DND-41 (cell line): ENCODE measurements at regions not wholly inside any gene's neighbourhood (a gene's known extent, or its start where the extent isn't known, plus 50 kb on each side); places are given as distances from the start of the nearest gene placed in this dataset.

ENCODE experiments used
- ATAC-seq: fragments of 200-7000 bp; cut with Tn5 transposase; 3 replicates; pipeline ENCODE4 v1.9.1; 2021; ENCODE audit warnings: low read depth; ENCODE audit not compliant: insufficient read depth
- DNase-seq: peaks from one replicate; pipeline ENCODE4 v3.0.0-alpha.2; 2020
- H2AFZ ChIP-seq: 2 replicates; pipeline ENCODE4 v1.6.0; 2012; ENCODE audit warnings: low read depth, low read length
- H3K27ac ChIP-seq: 2 replicates; pipeline ENCODE4 v1.5.1; 2012; ENCODE audit warnings: low read length, inconsistent platforms
- H3K27me3 ChIP-seq: fragments of 200-600 bp; sonication (generic); 2 replicates; pipeline ENCODE4 v1.6.0; 2012; ENCODE audit warnings: low read length, mild to moderate bottlenecking, inconsistent platforms; ENCODE audit not compliant: insufficient read depth, poor library complexity
- H3K36me3 ChIP-seq: 2 replicates; pipeline ENCODE4 v1.5.1; 2012; ENCODE audit warnings: low read length, inconsistent platforms; ENCODE audit not compliant: insufficient read depth
- H3K4me1 ChIP-seq: 2 replicates; pipeline ENCODE4 v1.5.1; 2012; ENCODE audit warnings: mild to moderate bottlenecking, low read length; ENCODE audit not compliant: insufficient read depth
- H3K4me2 ChIP-seq: 2 replicates; pipeline ENCODE4 v1.6.0; 2012; ENCODE audit warnings: mild to moderate bottlenecking, moderate library complexity, low read length, inconsistent platforms; ENCODE audit not compliant: insufficient read depth
- H3K4me3 ChIP-seq, 2 experiments: fragments of 200-600 bp in 1 of 2; shearing (Covaris generic) in 1 of 2; 2 replicates each; pipeline ENCODE4 v1.5.1; 2012 to 2016; ENCODE audit warnings: inconsistent platforms in 2 of 2, low read length in 2 of 2, mild to moderate bottlenecking in 2 of 2, low read depth in 1 of 2, moderate library complexity in 1 of 2
- H3K79me2 ChIP-seq: 2 replicates; pipeline ENCODE4 v1.6.0; 2012; ENCODE audit warnings: low read length, inconsistent platforms; ENCODE audit not compliant: insufficient read depth
- H3K9ac ChIP-seq: 2 replicates; pipeline ENCODE4 v1.6.0; 2012; ENCODE audit warnings: low read depth, mild to moderate bottlenecking, inconsistent platforms, low read length, moderate library complexity
- H3K9me3 ChIP-seq: 2 replicates; pipeline ENCODE4 v1.5.1; 2012; ENCODE audit warnings: low read length, moderate library complexity, mild to moderate bottlenecking, inconsistent platforms; ENCODE audit not compliant: insufficient read depth, severe bottlenecking
- H4K20me1 ChIP-seq: 2 replicates; pipeline ENCODE4 v1.6.0; 2012; ENCODE audit warnings: low read length; ENCODE audit not compliant: insufficient read depth
- EZH2 ChIP-seq: IDR thresholded peaks from 3 replicates; pipeline ENCODE4 v1.6.1; 2012; ENCODE audit warnings: borderline replicate concordance, low read depth, mild to moderate bottlenecking, moderate library complexity, low read length, inconsistent platforms; ENCODE audit not compliant: severe bottlenecking
- TF ChIP-seq, protein P1 (sequence below): IDR thresholded peaks from 2 replicates; pipeline ENCODE4 v1.5.1; 2012; ENCODE audit warnings: borderline replicate concordance, low read length, moderate library complexity, mild to moderate bottlenecking; ENCODE audit not compliant: poor library complexity, severe bottlenecking; ENCODE audit errors: extremely low read depth

DNA sequence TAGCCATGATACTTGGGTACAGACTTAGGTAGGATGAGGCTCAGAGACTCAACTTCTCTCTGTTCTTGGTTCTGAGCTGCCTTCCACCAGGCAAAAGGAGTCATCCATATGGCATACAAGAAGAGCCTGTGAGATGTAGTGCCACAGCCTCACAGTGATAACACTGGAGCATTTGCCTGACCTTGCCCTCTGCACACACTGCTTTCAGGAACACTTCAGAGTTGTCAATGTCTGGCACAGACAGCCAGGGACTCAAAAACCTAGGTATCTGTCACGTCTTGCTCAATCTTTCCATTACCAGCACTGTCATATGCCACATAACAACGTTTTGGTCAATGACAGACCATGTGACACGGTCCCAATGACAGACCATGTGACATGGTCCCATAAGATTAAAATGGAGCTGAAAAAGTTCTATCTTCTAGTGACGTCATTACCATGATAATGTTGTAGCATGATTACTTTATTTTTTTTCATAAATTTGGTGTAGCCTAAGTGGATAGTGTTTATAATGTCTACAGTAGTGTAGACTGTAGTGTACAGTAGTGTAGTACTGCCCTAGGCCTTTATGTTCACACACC lies 199.9 kb upstream of the CTTNBP2NL start:
- Histone ChIP-seq H4K20me1 (no peaks in the 10 kb centered on the region), H3K79me2 (no peaks in the 10 kb centered on the region), H3K36me3 (no peaks in the 10 kb centered on the region), H2AFZ (no peak overlapping the region), H3K27me3 (no peaks in the 10 kb centered on the region), H3K27ac (no peak overlapping the region), H3K9ac (no peak overlapping the region), H3K4me1 (no peaks in the 10 kb centered on the region), H3K4me3 (no peak overlapping the region), H3K4me2 (no peak overlapping the region), H3K9me3 (no peaks in the 10 kb centered on the region)
- DNase-seq (no peak), ATAC-seq (no peak)
- TF ChIP-seq EZH2: no peak
- TF ChIP-seq, protein P1, sequence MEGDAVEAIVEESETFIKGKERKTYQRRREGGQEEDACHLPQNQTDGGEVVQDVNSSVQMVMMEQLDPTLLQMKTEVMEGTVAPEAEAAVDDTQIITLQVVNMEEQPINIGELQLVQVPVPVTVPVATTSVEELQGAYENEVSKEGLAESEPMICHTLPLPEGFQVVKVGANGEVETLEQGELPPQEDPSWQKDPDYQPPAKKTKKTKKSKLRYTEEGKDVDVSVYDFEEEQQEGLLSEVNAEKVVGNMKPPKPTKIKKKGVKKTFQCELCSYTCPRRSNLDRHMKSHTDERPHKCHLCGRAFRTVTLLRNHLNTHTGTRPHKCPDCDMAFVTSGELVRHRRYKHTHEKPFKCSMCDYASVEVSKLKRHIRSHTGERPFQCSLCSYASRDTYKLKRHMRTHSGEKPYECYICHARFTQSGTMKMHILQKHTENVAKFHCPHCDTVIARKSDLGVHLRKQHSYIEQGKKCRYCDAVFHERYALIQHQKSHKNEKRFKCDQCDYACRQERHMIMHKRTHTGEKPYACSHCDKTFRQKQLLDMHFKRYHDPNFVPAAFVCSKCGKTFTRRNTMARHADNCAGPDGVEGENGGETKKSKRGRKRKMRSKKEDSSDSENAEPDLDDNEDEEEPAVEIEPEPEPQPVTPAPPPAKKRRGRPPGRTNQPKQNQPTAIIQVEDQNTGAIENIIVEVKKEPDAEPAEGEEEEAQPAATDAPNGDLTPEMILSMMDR: no peak

DNA sequence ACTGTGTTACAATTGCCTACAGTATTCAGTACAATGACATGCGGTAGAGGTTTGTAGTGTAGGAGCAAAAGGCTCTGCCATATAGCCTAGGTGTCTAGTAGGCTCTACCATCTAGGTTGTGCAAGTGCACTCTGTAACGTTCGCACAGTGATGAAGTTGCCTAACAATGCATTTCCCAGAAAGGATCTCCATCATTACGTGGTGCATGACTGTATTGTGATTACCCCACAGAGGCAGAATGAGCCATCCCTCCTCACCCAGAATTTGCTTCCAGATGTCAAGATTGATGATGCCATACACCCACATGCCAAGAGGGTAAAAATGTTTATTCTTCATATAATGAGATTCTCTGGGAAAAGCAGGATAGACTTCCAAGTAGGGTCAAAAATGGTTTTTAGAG lies 199.3 kb upstream of the CTTNBP2NL start:
- Histone ChIP-seq H4K20me1 (no peaks in the 10 kb centered on the region), H3K79me2 (no peaks in the 10 kb centered on the region), H3K4me2 (no peak overlapping the region), H3K27me3 (no peaks in the 10 kb centered on the region), H3K4me1 (no peaks in the 10 kb centered on the region), H2AFZ (no peak overlapping the region), H3K9me3 (no peaks in the 10 kb centered on the region), H3K27ac (no peak overlapping the region), H3K9ac (no peak overlapping the region), H3K36me3 (no peaks in the 10 kb centered on the region), H3K4me3 (no peak overlapping the region)
- TF ChIP-seq, protein P1: no peak
- TF ChIP-seq EZH2: no peak
- ATAC-seq (no peak), DNase-seq (no peak)

GRCh38 chr1:112209493-112209892 lies 186.5 kb upstream of the CTTNBP2NL start:
- H3K36me3 ChIP-seq: no peaks in the 10 kb centered on the region
- H3K9me3 ChIP-seq: no peaks in the 10 kb centered on the region
- no peaks in the 10 kb centered on the region for H3K27me3 ChIP-seq
- H4K20me1 ChIP-seq: no peaks in the 10 kb centered on the region
- DNase-seq: no peak
- H3K4me1 ChIP-seq: no peaks in the 10 kb centered on the region
- ATAC-seq: no peak
- TF ChIP-seq, protein P1: no peak
- no peak for TF ChIP-seq EZH2
- no peaks in the 10 kb centered on the region for H3K79me2 ChIP-seq
- H3K27ac ChIP-seq: no peak overlapping the region
- H3K4me3 ChIP-seq: no peak overlapping the region
- no peak overlapping the region for H3K4me2 ChIP-seq
- no peak overlapping the region for H3K9ac ChIP-seq
- no peak overlapping the region for H2AFZ ChIP-seq

DNA sequence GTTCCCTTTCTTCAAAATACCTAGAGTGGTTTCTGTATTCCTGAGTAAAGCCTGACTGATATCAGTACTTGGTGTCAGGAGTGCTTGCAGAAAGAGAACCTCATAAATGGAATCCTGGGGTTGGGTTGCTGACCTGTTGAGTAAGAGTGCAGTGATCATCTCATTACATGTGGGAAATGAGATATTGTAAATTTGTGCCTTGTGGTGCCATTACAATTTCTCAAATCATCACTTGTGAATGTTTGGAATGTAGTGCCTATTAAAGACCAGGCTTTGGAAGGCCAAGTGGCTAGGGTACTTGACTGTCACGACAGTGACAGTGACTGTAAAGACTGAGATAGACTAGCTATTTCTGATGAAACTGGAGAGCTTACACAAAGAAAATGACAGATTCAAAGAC lies 176.7 kb upstream of the CTTNBP2NL start:
- Histone ChIP-seq H3K4me2 (no peak overlapping the region), H3K9ac (no peak overlapping the region), H3K27ac (no peak overlapping the region), H4K20me1 (no peaks in the 10 kb centered on the region), H3K79me2 (no peaks in the 10 kb centered on the region), H3K4me3 (no peak overlapping the region), H3K36me3 (no peaks in the 10 kb centered on the region), H3K9me3 (no peaks in the 10 kb centered on the region), H3K4me1 (no peaks in the 10 kb centered on the region), H2AFZ (no peak overlapping the region), H3K27me3 (no peaks in the 10 kb centered on the region)
- no peak for DNase-seq
- no peak for ATAC-seq
- TF ChIP-seq, protein P1: no peak
